GM12891 (cell line): ENCODE measurements at regions not wholly inside any gene's neighbourhood (a gene's known extent, or its start where the extent isn't known, plus 50 kb on each side); places are given as distances from the start of the nearest gene placed in this dataset.
A peak's percentile ranks its signal among the peaks of the same experiment; 100 is the strongest.

Experiments used
- DNase-seq: peaks from one replicate; pipeline ENCODE4 v3.0.0; 2011; ENCODE audit warnings: low spot score; ENCODE audit not compliant: insufficient read length
- FAIRE-seq: peaks from 2 replicates; lab custom pipeline; 2011; peaks lifted over from hg19 to GRCh38; lab: Jason Lieb, UNC
- PAX5 ChIP-seq: IDR thresholded peaks from 2 replicates; pipeline ENCODE4 v1.6.1; 2011; ENCODE audit warnings: low read length, moderate library complexity, mild to moderate bottlenecking; ENCODE audit not compliant: insufficient read depth, severe bottlenecking
- POLR2A ChIP-seq: IDR thresholded peaks from 2 replicates; pipeline ENCODE4 v1.6.1; 2011; ENCODE audit warnings: low read depth, low read length, control low read depth
- POLR2AphosphoS5 ChIP-seq: IDR thresholded peaks from 2 replicates; pipeline ENCODE4 v1.6.1; 2011; ENCODE audit warnings: low read depth, low read length, control low read depth
- POU2F2 ChIP-seq: IDR thresholded peaks from 2 replicates; pipeline ENCODE4 v1.6.1; 2011; ENCODE audit warnings: low read depth, mild to moderate bottlenecking, control low read depth, low read length, moderate library complexity
- SPI1 ChIP-seq: IDR thresholded peaks from 2 replicates; pipeline ENCODE4 v1.6.1; 2011; ENCODE audit warnings: low read depth, low read length, control low read depth
- TAF1 ChIP-seq: IDR thresholded peaks from 2 replicates; pipeline ENCODE4 v1.6.1; 2011; ENCODE audit warnings: low read depth, low read length, control low read depth

DNA sequence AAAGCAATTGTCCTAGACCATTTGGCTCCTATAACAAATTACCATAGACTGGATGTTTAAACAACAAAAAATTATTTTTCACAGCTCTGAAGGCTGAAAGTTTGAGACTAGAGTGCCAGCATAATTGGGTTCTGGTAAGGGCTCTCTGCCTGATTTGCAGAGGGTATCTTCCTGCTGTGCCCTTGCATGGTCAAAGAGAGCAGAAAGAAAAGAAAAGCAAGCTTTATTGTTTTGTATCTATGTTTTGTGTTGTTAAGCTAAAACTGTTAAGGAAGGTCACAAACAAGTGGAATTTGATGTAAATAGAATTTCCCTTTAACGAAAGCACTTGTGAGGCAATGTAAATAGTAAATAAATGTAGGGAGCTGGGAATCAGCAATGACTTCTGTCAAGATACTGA is 1031.0 kb upstream of the ATXN7L3B start:
- FAIRE-seq (no peak), DNase-seq (no peak)
- no peak for TF ChIP-seq TAF1
- TF ChIP-seq POU2F2, result no peak
- no peak for TF ChIP-seq SPI1
- TF ChIP-seq POLR2AphosphoS5, result no peak
- TF ChIP-seq PAX5, result no peak
- no peak for TF ChIP-seq POLR2A

GRCh38 chr12:73514672-73515071 is 1023.0 kb upstream of the ATXN7L3B start:
- TF ChIP-seq TAF1 (no peak), SPI1 (no peak), PAX5 (no peak), POLR2A (no peak), POLR2AphosphoS5 (no peak)
- DNase-seq (no peak), FAIRE-seq (no peak)

GRCh38 chr12:73517859-73518258 is 1019.8 kb upstream of the ATXN7L3B start:
- TF ChIP-seq POLR2AphosphoS5 (no peak), SPI1 (no peak), POU2F2 (no peak), POLR2A (no peak), PAX5 (no peak), TAF1 (no peak)
- FAIRE-seq (no peak), DNase-seq (no peak)

DNA sequence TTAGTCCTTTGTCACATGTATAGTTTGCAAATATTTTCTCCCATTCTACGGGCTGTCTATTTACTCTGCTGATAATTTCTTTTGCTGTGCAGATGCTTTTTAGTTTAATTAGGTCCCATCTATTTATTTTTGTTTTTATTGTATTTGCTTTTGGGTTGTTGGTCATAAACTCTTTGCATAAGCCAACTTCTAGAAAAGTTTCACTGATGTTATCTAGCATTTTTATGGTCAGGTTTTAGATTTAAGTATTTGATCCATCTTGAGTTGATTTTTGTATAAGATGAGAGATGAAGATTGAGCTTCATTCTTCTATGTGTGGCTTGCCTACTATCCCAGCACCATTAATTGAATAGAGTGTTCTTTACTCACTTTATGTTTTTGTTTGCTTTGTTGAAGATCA is 1008.4 kb upstream of the ATXN7L3B start:
- DNase-seq (no peak), FAIRE-seq (no peak)
- no peak for TF ChIP-seq POU2F2
- TF ChIP-seq TAF1, result no peak
- no peak for TF ChIP-seq POLR2A
- no peak for TF ChIP-seq PAX5
- TF ChIP-seq POLR2AphosphoS5, result no peak
- TF ChIP-seq SPI1, result no peak

DNA sequence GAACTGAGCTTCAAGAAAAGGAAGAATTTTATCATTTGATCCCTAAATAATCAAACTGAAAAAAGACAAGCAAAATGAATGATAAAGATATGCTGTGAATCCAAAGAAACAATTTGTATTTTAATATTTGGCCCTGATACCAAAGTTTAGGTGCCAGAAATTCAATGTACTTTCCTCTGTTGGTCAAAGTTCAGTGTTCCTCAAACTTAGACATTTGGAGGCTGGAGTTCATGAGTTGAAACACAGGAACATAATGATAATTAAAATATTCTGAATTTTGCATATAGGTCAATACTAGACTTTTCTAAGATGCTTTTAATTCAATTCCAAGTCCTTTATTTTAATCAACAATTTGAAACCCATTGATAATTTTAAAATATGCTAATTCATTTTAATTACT is 1007.7 kb upstream of the ATXN7L3B start:
- FAIRE-seq (no peak), DNase-seq (no peak)
- no peak for TF ChIP-seq POU2F2
- TF ChIP-seq POLR2A, result no peak
- no peak for TF ChIP-seq POLR2AphosphoS5
- TF ChIP-seq PAX5, result no peak
- no peak for TF ChIP-seq SPI1
- no peak for TF ChIP-seq TAF1

- no peak for FAIRE-seq
- DNase-seq, result no peak
- no peak for TF ChIP-seq PAX5
- TF ChIP-seq POLR2AphosphoS5, result no peak
- TF ChIP-seq TAF1, result no peak
- no peak for TF ChIP-seq SPI1
Measured at GRCh38 chr12:73531752-73532151, 1005.9 kb upstream of the ATXN7L3B start.

DNA sequence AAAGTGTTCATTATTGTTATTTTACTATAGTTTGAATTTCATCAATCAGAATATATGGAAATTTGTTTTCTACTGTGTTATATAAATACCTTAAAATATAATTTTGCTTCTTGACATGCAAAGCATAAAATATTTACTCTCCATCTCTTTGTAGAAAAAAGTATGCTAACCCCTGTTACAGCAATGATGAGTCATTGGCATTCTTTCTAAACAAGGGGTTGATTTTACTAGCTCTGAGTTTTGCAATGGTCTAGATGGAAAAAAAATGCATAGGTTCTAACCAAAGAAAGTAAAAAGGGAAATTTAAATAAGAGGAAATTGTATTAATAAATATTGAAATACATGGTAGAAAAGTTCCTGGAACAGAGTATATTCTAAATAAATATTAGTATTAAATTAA is 990.2 kb upstream of the ATXN7L3B start:
- DNase-seq, result no peak
- FAIRE-seq, result no peak

DNA sequence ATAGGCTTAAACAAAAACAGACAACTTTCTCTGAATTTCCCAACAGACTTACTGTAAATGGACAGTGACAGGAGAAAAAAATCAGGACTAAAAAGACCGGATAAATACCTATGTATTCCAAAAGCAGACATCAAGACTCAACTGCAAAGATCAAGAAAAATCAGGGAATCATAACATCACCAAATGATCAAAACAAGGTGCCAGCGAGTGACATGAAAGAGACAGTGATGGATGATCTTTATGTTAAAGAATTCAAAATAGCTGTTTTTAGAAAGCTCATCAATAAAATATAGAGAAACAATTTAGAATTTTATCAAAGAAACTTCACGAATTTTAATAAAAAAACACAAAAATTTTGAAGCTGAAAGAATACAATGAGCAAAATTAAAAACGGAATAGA is 952.5 kb upstream of the ATXN7L3B start:
- TF ChIP-seq TAF1 (no peak), PAX5 (no peak), SPI1 (no peak), POLR2A (no peak)
- FAIRE-seq (no peak), DNase-seq (no peak)

More for the DNA sequence above, 990.2 kb upstream of the ATXN7L3B start:
- TF ChIP-seq SPI1 (no peak), POLR2A (no peak), PAX5 (no peak), POU2F2 (no peak), TAF1 (no peak), POLR2AphosphoS5 (no peak)

- TF ChIP-seq SPI1, result no peak
- no peak for TF ChIP-seq POLR2A
- no peak for TF ChIP-seq PAX5
- no peak for TF ChIP-seq TAF1
- TF ChIP-seq POU2F2, result no peak
- TF ChIP-seq POLR2AphosphoS5, result no peak
- DNase-seq (no peak), FAIRE-seq (no peak)
Measured at GRCh38 chr12:73589220-73589619, 948.4 kb upstream of the ATXN7L3B start.

DNA sequence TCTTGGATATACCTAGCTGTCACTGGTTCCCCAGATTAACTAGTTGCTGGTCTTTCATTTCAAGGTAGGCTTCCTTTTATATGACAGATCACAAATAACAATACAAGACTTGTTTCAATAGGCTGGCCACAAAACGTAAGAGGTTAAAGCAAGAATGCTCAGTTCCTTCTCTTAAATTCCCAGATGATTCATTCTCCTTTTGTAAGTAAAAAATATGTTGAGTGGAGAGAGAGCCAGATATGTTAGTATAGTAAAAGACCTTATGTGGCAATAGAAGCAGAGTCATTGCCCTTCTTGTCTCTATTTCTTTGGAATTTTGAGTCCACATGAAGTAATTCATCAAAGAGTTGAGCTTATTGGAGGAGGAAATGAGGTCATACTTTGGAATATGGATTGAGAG is 939.0 kb upstream of the ATXN7L3B start:
- no peak for FAIRE-seq
- TF ChIP-seq PAX5 (no peak), POLR2A (no peak), SPI1 (peak; percentile 40; the same call in 1 of the 2 replicates)
- DNase-seq, result no peak
